ENCODE measurements at regions not wholly inside any gene's neighbourhood (a gene's known extent, or its start where the extent isn't known, plus 50 kb on each side); places are given as distances from the start of the nearest gene placed in this dataset.

DNA sequence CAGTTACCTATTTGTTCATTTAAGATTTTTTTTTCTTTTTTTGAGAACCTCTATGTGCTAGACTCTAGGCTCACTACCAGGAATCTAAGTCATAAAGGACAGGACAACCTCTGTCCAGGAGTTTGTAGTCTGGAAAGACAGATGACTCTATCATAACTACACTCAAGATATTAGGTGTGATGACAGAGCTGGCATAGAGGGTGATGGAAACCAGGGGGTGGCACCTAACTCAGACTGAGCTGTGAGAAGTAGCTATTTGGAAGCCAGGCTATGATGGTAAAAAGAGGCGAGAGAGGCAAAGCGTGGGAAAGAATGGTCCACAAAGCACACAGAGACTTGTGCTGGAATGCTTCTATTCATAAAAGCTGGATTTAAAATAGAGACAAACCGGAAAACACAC lies 372.3 kb downstream of the SEC14L1 start:
- H2BK12ac ChIP-seq (ENCODE audit: low read depth, low read length): no peak overlapping the region

More for the DNA sequence above, 372.3 kb downstream of the SEC14L1 start:
- Histone ChIP-seq H3K79me1 (ENCODE audit: low read depth, low read length) (no peaks in the 10 kb centered on the region), H3K23ac (ENCODE audit: insufficient read length) (no peak overlapping the region), H3K9me3 (ENCODE audit: insufficient read depth in 2 of 2, low read depth in 1 of 2, low read length in 1 of 2) (peaks cover 0 to 7% of the 10 kb centered on the region in 2 experiments; a peak in 1 of 4 replicates), H2AK5ac (ENCODE audit: low read depth, low read length) (no peak overlapping the region), H3K79me2 (ENCODE audit: control insufficient read depth in 1 of 2, insufficient read depth in 2 of 2, low read length in 2 of 2) (no peaks in the 10 kb centered on the region), H3K4me2 (ENCODE audit: insufficient read depth in 1 of 2, low read depth in 2 of 2, low read length in 2 of 2) (no peak overlapping the region), H4K5ac (ENCODE audit: insufficient read length, low read depth, low read length) (no peak overlapping the region), H3K14ac (ENCODE audit: insufficient read length) (no peak overlapping the region), H3K9ac (replicated peaks in 1 of 4; ENCODE audit: extremely low read depth in 1 of 4, low read depth in 3 of 4, low read length in 3 of 4) (no peak overlapping the region), H3K56ac (replicated peaks; ENCODE audit: insufficient read length, low read depth, low read length) (no peak overlapping the region), H3K27me3 (replicated peaks in 1 of 4; ENCODE audit: control insufficient read depth in 3 of 4, extremely low read depth in 1 of 4, insufficient read depth in 3 of 4, low read length in 3 of 4) (no peaks in the 10 kb centered on the region), H3K23me2 (ENCODE audit: low read depth, low read length) (peaks cover 9% of the 10 kb centered on the region; the same call in 1 of the 2 replicates), H2BK20ac (ENCODE audit: low read length) (no peak overlapping the region), H2BK120ac (replicated peaks; ENCODE audit: low read depth, low read length) (no peak overlapping the region), H3K4me3 (ENCODE audit: extremely low read depth in 1 of 4, insufficient read depth in 2 of 4, low read depth in 3 of 4, low read length in 4 of 4) (no peak overlapping the region), H3K18ac (ENCODE audit: extremely low read depth, low read length) (no peak overlapping the region), H2BK5ac (ENCODE audit: low read depth, low read length) (no peak overlapping the region), H2AFZ (ENCODE audit: low read length) (no peak overlapping the region), H3K4me1 (replicated peaks in 1 of 4; ENCODE audit: control insufficient read depth in 3 of 4, insufficient read depth in 4 of 4, low read length in 3 of 4) (peaks cover 0 to 4% (median under 1%) of the 10 kb centered on the region in 4 experiments; a peak in 2 of 7 replicates), H3K36me3 (ENCODE audit: control insufficient read depth in 2 of 4, insufficient read depth in 4 of 4, low read length in 3 of 4) (no peaks in the 10 kb centered on the region), H4K8ac (ENCODE audit: extremely low read depth, insufficient read depth, low read length) (no peak overlapping the region), H3K4ac (replicated peaks; ENCODE audit: insufficient read length, low read depth, low read length) (no peak overlapping the region), H2BK15ac (ENCODE audit: low read length) (no peak overlapping the region), H3K27ac (ENCODE audit: low read depth, low read length) (no peak overlapping the region), H4K91ac (replicated peaks; ENCODE audit: insufficient read length, low read length) (no peak overlapping the region), H4K20me1 (replicated peaks in 1 of 2; ENCODE audit: control insufficient read depth in 1 of 2, insufficient read depth in 2 of 2, low read length in 2 of 2) (peaks cover 0 to 1% of the 10 kb centered on the region in 2 experiments)
- CTCF ChIA-PET (ENCODE audit: partially characterized antibody): interaction anchor here (1.0 to 1.7 kb wide), 4 partner anchors 16 to 182 kb away, joined by 3 to 6 read pairs (median 4); no protein-coding TSS in a partner anchor
- DNase-seq (ENCODE audit: low read depth in 1 of 2, low spot score in 2 of 2): no peak
- TF ChIP-seq YY1 (IDR thresholded peaks at IDR 0.05; ENCODE audit: low read depth, low read length): no peak
- 94% methylated on average over 3 of the region's 3 CpGs; no CpG with 5 or more reads in 1 of the 2 experiments for WGBS, 2 experiments (ENCODE audit: extremely low coverage in 1 of 2, insufficient coverage in 1 of 2, insufficient read length in 1 of 2, insufficient replicate concordance in 2 of 2, low coverage in 1 of 2, low lambda C conversion rate in 2 of 2, missing lambda C conversion rate in 1 of 2)
- POLR2A ChIA-PET (ENCODE audit: partially characterized antibody): no interaction called here
- FAIRE-seq: no peak
